Stomach (tissue), 4 donors: ENCODE measurements at regions not wholly inside any gene's neighbourhood (a gene's known extent, or its start where the extent isn't known, plus 50 kb on each side); places are given as distances from the start of the nearest gene placed in this dataset.

ENCODE experiments used
- CTCF ChIP-seq, 7 experiments: fragments of 450-650 bp in 4 of 7; fragments of 200-600 bp in 3 of 7; sonication (generic) in 3 of 7; IDR thresholded peaks; one replicate each; pipeline ENCODE4 v1.5.1; 2016 to 2019; ENCODE audit warnings: antibody characterized with exemption in 7 of 7, control low read depth in 2 of 7, mild to moderate bottlenecking in 1 of 7
- EP300 ChIP-seq: sonication (generic); formaldehyde crosslinking; IDR thresholded peaks from one replicate; pipeline ENCODE4 v1.6.1; 2017; ENCODE audit warnings: antibody characterized with exemption
- POLR2A ChIP-seq, 4 donors: fragments of 450-650 bp; IDR thresholded peaks; one replicate each; pipeline ENCODE4 v1.6.1; 2016; ENCODE audit warnings: antibody characterized with exemption in 4 of 4, control low read depth in 2 of 4, mild to moderate bottlenecking in 1 of 4, moderate library complexity in 1 of 4

GRCh38 chr6:91141346-91141745 lies 554.5 kb upstream of the MAP3K7 start:
- no peak for TF ChIP-seq POLR2A (IDR thresholded peaks at IDR 0.05)
- no peak for TF ChIP-seq CTCF (IDR thresholded peaks at IDR 0.05)
- TF ChIP-seq EP300: no peak
